ENCODE measurements at regions not wholly inside any gene's neighbourhood (a gene's known extent, or its start where the extent isn't known, plus 50 kb on each side); places are given as distances from the start of the nearest gene placed in this dataset.

DNA sequence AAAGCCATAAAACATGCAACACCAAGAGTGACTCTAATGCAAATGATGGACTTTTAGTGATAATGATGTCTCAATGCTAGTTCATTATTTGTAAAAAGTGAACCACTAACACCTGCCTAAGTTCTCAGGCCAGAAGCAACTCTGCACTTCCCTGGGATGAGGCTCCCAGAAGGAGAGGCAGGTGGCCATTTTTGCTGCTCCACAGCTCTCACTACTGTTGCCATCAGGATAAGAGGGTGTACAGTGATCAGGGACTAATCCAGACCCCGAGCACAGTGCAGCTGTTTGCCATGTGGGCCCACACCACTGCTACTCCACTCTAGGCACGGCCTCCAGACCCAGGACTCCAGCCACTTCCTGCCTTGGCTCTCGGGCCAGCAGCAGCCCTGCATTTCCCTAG is 828.3 kb upstream of the MIR17HG start:
- no peak for DNase-seq (ENCODE audit: low read depth)

DNA sequence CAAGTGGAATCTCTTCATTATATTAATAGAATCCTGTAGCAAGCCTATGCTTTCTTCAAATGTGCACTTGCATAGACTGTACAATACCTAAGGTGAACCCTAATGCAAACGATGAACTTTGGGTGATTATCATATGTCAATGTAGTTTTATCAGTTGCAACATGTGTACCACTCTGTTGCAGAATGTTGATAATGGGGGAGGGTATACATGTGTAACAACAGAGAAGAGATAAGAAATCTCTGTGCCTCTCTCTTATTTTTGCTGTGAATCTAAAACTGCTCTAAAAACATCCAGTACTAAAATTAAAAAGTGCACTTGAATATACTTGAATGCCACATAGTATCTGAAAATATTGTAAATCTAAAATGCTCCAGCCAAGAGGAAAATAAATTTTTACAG is 820.8 kb upstream of the MIR17HG start:
- no peak for DNase-seq (ENCODE audit: low read depth)

DNA sequence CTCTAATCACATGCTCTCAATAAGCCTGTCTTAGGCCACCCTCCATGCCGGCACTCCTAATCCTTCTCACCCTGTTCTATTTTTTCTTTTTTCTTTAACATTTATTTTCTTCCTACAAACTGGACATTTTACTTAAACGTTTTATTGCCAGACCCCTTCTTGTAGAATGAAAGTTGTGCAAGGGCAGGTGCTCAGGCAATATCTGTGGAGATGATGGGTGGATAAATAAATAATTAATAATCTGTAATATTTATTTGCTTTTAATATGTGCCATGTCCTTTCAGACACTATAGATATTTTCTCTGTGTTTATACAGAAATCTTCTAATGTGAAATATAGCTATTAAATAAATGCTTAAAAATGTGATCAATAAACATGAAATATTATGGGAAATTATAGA is 815.7 kb upstream of the MIR17HG start:
- no peak for DNase-seq (ENCODE audit: low read depth)

GRCh38 chr13:90532861-90533492 is 814.5 kb upstream of the MIR17HG start:
- DNase-seq (ENCODE audit: low read depth) = no peak

DNA sequence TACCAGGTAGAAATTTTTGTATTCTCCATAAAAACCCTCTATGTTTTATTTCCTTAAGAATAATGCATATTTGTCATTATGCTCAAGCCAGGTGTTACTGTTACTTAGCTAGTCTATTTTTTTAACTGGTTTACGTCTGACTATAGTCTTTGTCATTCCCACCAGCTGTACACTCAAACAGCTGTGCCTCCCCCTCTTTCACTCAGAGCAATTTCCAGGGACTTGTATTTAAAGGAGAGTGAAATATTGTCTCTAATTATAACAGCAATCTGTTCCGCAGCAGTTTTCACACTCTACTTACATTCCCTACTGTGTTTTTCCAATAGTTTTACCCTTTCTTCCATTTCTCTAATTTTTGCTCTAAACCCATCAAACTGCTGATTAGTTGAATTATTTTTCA is 813.6 kb upstream of the MIR17HG start:
- DNase-seq (ENCODE audit: low read depth) = no peak

DNA sequence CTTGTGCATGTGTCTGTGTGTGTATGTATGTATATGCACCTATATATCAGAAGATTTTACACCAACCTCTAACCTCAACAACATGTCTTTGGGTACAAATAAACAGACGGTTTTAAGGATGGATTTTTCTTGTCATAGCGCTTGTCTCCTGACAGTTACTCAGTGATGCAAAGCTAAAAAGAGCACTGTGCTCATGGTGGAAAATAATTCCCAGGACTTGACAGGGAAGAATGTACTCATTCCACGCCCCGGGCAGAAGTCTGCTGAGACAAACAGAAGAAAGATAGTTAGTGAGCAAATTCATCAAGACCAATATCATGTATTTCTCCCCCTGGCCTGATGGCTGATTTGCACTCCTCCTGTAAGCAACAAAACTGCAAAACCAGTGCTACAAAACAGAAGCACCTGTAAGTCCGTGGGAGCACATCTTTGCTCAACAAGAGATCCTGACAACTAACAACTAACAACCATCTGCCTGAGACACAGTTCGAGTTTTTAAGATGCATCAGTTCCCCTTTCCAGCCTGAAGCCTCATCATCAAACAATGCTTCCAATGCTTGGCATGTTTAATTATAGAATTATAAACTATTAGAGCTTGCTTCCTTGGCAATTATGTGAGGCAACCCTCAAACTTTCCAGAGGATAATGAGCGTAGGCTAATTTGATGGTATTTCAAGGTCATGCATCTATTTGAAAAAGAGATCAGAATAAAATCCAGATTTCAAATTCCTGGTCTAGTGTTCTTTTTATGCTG is 812.7 kb upstream of the MIR17HG start:
- DNase-seq (ENCODE audit: low read depth) = no peak

GRCh38 chr13:90535421-90535820 is 812.1 kb upstream of the MIR17HG start:
- DNase-seq (ENCODE audit: low read depth) = no peak

GRCh38 chr13:90538063-90538462 is 809.4 kb upstream of the MIR17HG start:
- no peak for DNase-seq (ENCODE audit: low read depth)

DNA sequence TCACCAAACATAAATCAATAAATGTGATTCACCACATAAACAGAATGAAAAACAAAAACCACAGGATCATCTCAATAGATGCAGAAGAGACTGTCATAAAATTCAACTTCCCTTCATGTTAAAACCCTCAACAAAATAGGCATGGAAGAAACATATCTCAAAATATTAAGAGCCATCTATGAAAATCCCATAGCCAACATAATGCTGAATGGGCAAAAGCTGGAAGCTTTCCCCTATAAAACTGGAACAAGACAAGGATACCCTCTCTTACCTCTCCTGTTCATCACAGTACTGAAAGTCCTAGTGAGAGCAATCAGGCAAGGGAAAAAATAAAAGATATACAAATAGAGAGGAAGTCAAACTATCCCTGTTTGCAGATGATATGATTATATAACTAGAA is 806.1 kb upstream of the MIR17HG start:
- DNase-seq (ENCODE audit: low read depth) = no peak

- DNase-seq (ENCODE audit: low read depth) = no peak
These were observed 804.5 kb upstream of the MIR17HG start for GRCh38 chr13:90542959-90543505.

GRCh38 chr13:90545070-90545840 is 802.2 kb upstream of the MIR17HG start:
- no peak for DNase-seq (ENCODE audit: low read depth)

- DNase-seq (ENCODE audit: low read depth) = no peak
These were observed 800.2 kb upstream of the MIR17HG start for GRCh38 chr13:90547272-90547790.

- DNase-seq (ENCODE audit: low read depth) = no peak
These were observed 796.2 kb upstream of the MIR17HG start for GRCh38 chr13:90551253-90551652.

DNA sequence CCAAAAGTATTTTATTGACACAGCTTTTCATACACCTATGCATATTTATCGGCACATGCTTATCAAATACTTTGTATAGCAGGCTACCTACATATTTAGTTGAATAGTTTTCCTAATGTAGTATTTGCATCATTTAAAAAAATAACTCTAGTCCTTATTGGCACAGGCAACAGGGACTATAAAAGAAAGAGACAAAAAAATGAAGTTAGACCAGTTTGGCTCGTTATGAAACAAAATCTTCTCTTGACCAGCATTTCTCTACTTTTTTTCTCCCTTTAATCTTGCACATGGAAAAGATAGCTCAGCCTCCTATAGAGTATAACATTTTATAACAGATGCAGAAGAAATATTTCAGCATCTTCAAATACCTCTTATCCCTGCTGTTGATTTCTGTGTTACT is 794.8 kb upstream of the MIR17HG start:
- DNase-seq (ENCODE audit: low read depth) = no peak

GRCh38 chr13:90553159-90553558 is 794.3 kb upstream of the MIR17HG start:
- DNase-seq (ENCODE audit: low read depth) = no peak

- DNase-seq (ENCODE audit: low read depth) = no peak
These were observed 789.9 kb upstream of the MIR17HG start for GRCh38 chr13:90557626-90558025.

- peak; percentile 8 for DNase-seq (ENCODE audit: low read depth)
These were observed 785.0 kb upstream of the MIR17HG start for GRCh38 chr13:90562443-90562842.

DNA sequence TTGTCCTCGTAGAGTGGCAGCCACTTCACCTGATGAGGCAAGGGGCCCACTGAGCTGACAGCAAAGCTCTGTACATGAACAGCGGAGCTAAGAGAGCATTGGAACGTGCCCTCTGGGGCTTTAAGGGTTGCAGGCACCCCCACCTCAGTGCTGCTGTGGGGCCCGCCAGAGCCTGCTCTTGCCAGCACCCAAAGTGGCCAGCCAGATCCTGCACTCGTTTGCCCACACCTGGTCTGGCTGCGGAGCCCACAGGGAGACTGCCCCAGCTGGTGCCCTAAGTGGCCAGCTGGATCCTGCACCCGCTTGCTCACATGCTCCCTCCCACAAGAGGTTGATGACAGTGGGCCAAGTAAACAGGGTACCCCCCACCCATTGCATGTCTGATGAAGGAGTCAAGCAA is 783.4 kb upstream of the MIR17HG start:
- no peak for DNase-seq (ENCODE audit: low read depth)

GRCh38 chr13:90564566-90564965 is 782.9 kb upstream of the MIR17HG start:
- DNase-seq (ENCODE audit: low read depth) = no peak

- no peak for DNase-seq (ENCODE audit: low read depth)
These were observed 781.3 kb upstream of the MIR17HG start for GRCh38 chr13:90565985-90566713.

GRCh38 chr13:90568165-90568564 is 779.3 kb upstream of the MIR17HG start:
- no peak for DNase-seq (ENCODE audit: low read depth)

GRCh38 chr13:90576067-90576466 is 771.4 kb upstream of the MIR17HG start:
- no peak for DNase-seq (ENCODE audit: low read depth)

All from RPMI7951 (cell line).